22Rv1 (cell line): ENCODE measurements at regions not wholly inside any gene's neighbourhood (a gene's known extent, or its start where the extent isn't known, plus 50 kb on each side); places are given as distances from the start of the nearest gene placed in this dataset.

Experiments used
- CTCF ChIP-seq: fragments of 450-650 bp; IDR thresholded peaks from 2 replicates; pipeline ENCODE4 v1.5.1; 2017; ENCODE audit warnings: mild to moderate bottlenecking
- ZFX ChIP-seq: fragments of 450-650 bp; IDR thresholded peaks from 2 replicates; pipeline ENCODE4 v1.6.1; 2017; ENCODE audit warnings: antibody characterized with exemption, borderline replicate concordance

- no peak for TF ChIP-seq ZFX
- TF ChIP-seq CTCF: no peak
Observed at GRCh38 chr2:33709951-33710350, 110.9 kb upstream of the FAM98A start.
